GM21529 (cell line): ENCODE measurements at regions not wholly inside any gene's neighbourhood (a gene's known extent, or its start where the extent isn't known, plus 50 kb on each side); places are given as distances from the start of the nearest gene placed in this dataset.

Source experiments
- ATAC-seq: cut with Tn5 transposase; IDR thresholded peaks from one replicate; pipeline ENCODE4 v1.9.1; 2021; ENCODE audit not compliant: unreplicated experiment

GRCh38 chr5:164561933-164562872 lies 1056.8 kb downstream of the MAT2B start:
- no peak for ATAC-seq

GRCh38 chr5:164563370-164563769 lies 1058.0 kb downstream of the MAT2B start:
- no peak for ATAC-seq

DNA sequence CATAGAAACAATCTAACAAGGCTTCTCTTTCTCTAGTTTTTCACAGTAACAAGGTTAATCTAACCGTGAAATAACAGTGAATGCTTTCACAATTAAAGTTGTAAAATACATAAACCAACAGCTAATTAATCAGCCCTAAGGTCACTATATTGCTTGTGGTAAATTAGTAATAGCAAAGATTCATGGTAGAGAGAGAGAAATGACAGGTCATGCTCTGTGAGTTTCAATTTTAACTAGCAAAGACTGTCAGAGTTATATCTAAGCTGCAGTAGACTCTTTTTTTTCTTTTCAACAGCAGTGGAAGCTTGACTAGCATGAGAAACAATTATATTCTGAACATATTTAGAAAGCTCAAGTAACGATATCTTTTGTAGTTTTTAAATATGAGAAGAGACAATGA lies 1068.0 kb downstream of the MAT2B start:
- ATAC-seq, result no peak

DNA sequence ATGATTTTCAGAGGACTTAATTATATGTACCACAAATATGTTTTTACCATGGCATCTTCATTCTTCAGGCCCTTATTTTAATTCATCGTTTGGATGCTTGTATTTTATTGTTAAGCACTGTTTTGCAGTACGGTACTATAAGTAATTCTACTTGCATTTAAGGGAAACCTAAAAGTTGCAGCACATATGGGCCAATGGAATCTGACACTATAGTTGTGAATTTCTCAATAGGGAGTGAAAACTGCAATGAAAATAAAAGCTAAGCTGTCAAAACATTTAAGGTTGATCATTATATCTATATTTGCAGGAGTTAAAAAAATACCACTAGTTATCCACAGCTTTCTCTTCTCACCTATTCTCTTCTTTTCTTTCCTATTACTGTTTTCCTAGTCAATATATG lies 1071.8 kb downstream of the MAT2B start:
- no peak for ATAC-seq

DNA sequence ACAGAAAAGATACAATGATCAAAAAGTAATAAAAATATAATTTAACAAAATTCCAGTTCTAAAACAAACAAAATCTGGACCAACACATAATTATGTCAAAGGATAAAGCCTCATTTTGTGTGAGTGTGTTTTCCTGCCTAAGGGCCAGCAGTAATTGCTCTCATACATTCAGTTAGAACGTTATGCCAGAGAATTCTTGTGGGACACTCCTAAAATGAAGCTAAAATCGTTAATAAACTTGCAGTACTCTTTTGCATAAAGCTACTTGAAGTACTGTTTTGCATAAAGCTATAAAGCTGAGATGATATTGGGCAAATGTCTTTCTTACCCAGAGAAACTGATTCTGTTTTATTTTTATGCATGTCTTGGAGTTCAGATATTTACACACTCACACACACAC lies 1072.3 kb downstream of the MAT2B start:
- ATAC-seq, result no peak

DNA sequence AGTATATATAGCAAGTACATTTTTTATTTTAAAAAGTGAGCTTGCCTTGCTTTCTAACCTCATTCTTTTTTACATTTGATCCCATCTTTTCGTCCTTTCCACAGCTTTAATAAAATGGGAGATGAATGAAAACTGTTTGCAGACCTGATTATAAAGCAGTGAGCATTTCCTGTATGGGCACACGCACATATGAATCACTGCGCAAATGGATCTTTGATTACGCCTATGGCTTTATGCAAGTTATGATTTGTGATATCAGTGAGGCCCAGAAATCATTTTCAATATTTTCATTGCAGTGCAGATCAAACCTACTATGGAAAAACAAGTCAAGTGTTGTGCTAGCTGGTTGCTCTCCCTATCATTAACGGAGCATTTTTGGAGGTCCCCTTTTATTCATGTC lies 1073.0 kb downstream of the MAT2B start:
- ATAC-seq, result no peak

DNA sequence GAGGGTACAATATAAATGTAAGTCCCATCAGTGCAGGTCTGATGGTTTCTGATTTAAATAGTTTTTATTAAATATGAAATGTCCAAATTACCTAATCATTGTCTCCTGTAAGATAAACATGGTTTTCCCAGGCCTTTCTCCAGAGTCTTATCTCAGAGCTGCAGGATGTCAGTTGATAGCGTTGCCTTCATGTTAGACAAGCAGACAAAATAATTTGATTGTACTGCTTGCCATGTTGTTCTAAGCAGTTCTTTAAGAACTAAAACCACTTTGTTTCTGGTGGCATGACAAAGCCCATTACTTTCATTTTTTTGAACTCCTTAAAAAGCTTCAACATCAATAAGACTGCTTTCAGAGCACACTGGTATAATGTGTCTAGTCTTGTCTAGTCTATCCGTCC lies 1073.5 kb downstream of the MAT2B start:
- no peak for ATAC-seq

GRCh38 chr5:164580155-164580554 lies 1074.7 kb downstream of the MAT2B start:
- no peak for ATAC-seq

DNA sequence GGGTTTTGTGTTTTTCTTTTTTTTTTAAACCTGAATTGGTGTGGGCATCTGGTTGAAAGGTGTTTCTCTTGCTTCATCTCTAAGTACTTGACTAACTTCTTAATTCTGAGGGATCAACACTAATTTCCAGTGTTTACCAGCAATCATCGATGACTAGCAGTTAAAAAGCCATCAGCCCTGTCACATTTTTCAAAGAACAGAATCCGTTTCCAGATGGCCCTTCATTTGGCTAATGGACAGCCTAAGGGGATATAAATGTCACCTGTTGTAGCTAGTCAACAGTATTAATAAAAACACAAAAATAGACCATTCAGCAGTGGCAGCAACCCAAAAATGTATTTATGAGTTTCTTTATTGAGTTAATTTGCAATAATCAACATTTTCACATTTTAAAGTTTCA lies 1076.5 kb downstream of the MAT2B start:
- ATAC-seq, result no peak

DNA sequence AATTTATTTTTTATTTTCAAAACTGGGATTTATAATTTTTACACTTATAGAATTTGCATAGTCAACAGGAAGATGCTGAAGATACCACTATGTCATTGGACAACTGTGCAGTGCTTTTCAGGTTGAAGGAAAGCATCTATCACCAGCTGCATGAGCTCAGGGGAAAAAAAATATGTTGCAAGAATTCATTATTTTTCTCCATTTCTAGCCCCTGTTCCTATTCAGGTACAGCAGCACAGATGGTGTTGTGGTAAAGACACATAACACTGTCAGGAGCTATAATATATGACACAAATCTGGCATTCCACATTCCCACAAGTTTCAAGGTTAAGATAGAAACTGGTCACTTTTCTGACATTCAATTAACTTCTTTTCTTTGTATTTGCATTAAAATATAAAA lies 1088.6 kb downstream of the MAT2B start:
- no peak for ATAC-seq

GRCh38 chr5:164597293-164597900 lies 1092.0 kb downstream of the MAT2B start:
- ATAC-seq, result peak; percentile 88

GRCh38 chr5:164600274-164600673 lies 1094.9 kb downstream of the MAT2B start:
- no peak for ATAC-seq

DNA sequence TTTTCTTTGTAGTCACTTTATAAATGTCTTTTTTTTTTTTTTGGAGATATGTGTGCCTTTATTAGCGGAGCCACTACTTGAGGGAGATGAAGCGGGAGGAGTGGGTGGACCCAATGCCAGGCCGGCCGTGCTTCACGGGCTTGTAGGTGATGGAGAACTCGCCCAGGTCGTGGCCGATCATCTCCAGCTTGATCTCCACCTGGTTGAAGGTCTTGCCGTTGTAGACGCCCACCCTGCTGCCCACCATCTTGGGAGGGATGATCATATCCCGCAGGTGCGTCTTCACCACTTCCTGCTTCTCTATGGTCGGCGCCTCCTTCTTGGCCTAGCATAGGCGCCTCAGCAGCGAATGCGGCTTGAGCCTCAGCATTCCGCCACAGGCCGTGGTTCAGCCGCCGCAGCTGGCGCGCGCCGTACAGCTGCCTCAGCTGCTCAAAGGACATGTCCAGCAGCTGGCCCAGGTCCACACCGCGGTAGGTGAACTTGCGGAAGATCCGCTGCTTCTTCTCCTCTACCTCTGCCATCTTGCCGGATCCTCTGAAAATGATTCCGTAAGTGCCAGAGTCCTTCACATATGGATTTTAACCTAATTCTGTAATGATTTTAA lies 1095.6 kb downstream of the MAT2B start:
- no peak for ATAC-seq

DNA sequence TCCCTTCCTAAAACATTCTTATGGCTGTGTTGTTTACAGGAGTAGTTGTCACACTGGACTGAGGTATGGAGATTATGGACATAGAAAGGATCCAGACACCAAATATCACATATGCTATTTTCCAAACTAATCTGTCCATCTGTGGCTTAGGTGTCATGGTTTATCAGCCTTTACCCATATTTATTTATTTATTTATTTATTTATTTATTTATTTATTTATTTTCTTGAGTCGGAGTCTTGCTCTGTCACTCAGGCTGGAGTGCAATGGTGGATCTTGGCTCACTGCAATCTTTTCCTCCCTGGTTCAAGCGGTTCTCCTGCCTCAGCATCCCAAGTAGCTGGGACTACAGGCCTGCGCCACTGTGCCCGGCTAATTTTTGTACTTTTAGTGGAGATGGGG lies 1103.1 kb downstream of the MAT2B start:
- ATAC-seq, result no peak

GRCh38 chr5:164610374-164610773 lies 1105.0 kb downstream of the MAT2B start:
- ATAC-seq, result no peak

- no peak for ATAC-seq
Observed at GRCh38 chr5:164614707-164615106, 1109.3 kb downstream of the MAT2B start.

- ATAC-seq, result no peak
Observed at GRCh38 chr5:164617290-164617689, 1111.9 kb downstream of the MAT2B start.

- no peak for ATAC-seq
Observed at GRCh38 chr5:164627021-164627420, 1121.6 kb downstream of the MAT2B start.

- ATAC-seq, result no peak
Observed at GRCh38 chr5:164636456-164636855, 1131.0 kb downstream of the MAT2B start.

- ATAC-seq, result no peak
Observed at GRCh38 chr5:164637931-164638521, 1132.6 kb downstream of the MAT2B start.

GRCh38 chr5:164649266-164649665 lies 1143.8 kb downstream of the MAT2B start:
- no peak for ATAC-seq

- no peak for ATAC-seq
Observed at GRCh38 chr5:164650427-164650826, 1145.0 kb downstream of the MAT2B start.
